GM12801 (cell line): ENCODE measurements at regions not wholly inside any gene's neighbourhood (a gene's known extent, or its start where the extent isn't known, plus 50 kb on each side); places are given as distances from the start of the nearest gene placed in this dataset.

ENCODE experiments used
- CTCF ChIP-seq: IDR thresholded peaks from one replicate; pipeline ENCODE4 v1.5.1; 2011; ENCODE audit warnings: control low read depth; ENCODE audit not compliant: insufficient read length; ENCODE audit errors: extremely low read depth

- no peak for TF ChIP-seq CTCF
Measured at GRCh38 chr5:98999631-99000030, 70.8 kb upstream of the CHD1 start.

DNA sequence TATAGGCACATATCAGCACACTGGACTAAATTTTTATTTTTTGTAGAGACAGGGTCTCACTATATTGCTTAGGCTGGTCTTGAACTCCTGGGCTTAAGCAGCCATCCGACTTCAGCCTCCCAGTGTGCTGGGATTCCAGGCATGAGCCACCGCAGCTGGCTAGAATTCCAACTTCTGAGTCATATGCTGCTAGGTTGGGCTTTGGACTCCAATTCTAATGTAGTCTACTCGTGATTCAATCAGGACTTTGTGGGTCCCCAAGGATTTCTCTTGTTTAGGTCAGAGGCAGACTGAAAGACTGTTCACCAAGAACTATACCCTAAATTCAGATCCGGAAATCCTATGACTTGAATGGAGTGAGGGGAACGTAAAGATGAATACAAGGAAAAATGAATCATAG lies 68.2 kb upstream of the CHD1 start:
- TF ChIP-seq CTCF = no peak

DNA sequence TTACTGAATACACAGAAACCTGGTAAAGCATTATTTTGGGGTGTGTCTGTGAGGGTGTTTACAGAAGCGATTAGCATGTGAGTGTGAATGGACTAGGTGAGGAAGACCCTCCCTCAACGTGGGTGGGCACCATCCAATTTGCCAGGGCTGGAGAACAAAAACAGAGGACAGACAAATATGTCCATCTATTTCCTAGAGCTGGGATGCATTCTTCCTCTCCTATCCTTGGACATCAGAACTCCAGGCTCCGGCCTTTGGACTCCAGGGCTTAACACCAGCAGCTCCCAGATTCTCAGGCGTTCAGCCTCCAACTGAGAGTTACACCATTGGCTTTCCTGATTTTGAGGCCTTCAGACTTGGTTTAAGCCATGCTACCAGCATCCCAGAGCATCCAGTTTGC lies 65.8 kb upstream of the CHD1 start:
- no peak for TF ChIP-seq CTCF

- TF ChIP-seq CTCF = no peak
Measured at GRCh38 chr5:98993512-98993911, 64.7 kb upstream of the CHD1 start.

DNA sequence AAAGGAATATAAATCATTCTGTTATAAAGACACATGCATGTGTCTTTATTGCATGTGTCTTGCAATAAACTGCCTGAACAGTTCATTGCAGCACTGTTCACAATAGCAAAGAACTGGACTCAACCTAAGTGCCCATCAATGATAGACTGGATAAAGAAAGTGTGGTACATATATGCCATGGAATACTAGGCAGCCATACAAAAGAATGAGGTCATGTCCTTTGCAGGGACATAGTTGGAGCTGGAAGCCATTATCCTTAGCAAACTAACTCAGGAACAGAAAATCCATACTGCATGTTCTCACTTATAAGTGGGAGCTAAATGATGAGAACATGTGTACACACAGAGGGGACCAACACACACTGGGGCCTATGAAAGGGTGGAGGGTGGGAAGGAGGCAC lies 63.7 kb upstream of the CHD1 start:
- TF ChIP-seq CTCF = no peak

- no peak for TF ChIP-seq CTCF
Measured at GRCh38 chr5:98989727-98990126, 60.9 kb upstream of the CHD1 start.

- no peak for TF ChIP-seq CTCF
Measured at GRCh38 chr5:98986587-98986986, 57.8 kb upstream of the CHD1 start.

- no peak for TF ChIP-seq CTCF
Measured at GRCh38 chr5:98982880-98983279, 54.1 kb upstream of the CHD1 start.
